COLO668 (cell line): ENCODE measurements at regions not wholly inside any gene's neighbourhood (a gene's known extent, or its start where the extent isn't known, plus 50 kb on each side); places are given as distances from the start of the nearest gene placed in this dataset.

Experiments
- DNase-seq: peaks from one replicate; lab custom pipeline; 2025; ENCODE audit not compliant: unreplicated experiment; lab: John Stamatoyannopoulos, UW

DNA sequence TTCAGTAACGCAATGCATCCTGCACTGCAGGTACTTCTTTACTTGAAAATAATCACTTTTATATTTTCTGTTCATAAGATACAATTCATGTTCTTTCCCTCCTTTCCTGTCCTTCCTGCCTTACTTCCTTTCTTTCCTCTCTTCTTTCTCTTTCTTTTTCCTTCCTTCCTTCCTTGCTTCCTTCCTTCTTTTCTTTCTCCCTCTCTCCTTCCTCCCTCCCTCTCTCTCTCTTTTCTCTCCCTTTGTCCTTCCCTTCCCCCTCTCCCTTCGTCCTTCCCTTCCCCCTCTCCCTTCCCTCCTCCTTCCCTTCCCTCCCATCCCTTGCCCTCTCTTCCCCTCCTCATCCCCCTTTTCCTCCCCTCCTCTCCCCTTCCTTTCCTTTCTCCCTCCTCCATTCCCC, 227.8 kb upstream of the KLF6 start:
- no peak for DNase-seq

GRCh38 chr10:4011136-4011812, 226.3 kb upstream of the KLF6 start:
- no peak for DNase-seq

DNA sequence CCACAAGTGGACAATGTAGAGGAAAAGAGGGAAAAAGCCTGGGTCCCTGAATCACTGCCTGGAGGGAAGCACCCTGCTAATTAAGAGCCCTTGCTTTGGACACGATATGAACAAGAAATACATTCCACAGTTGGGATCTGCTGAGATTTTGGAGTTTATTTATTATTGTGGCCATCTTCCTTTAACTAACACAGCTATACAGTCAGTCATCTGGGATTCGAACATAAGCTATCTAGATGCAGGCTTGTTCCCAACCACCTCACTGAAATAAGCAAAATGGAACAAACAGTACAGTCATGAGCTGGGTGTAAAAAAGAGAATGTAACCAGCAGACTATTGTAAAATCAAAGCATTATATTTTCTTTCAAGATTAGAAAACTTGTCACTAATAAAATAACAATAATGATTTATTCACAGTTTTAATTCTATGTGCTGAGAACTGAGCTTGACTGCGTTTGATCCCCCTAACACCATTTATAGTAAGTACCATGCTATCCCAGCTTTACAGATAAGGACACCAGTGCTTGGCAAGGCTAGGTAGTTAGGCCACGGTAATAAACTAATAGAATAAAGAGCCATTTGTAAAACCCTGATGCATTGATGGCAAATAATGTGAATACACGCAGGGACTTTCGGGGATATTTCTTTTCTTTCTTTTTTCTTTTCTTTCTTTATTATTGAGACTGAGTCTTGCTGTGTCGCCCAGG, 223.8 kb upstream of the KLF6 start:
- no peak for DNase-seq

GRCh38 chr10:4007771-4008170, 222.8 kb upstream of the KLF6 start:
- DNase-seq: no peak

DNA sequence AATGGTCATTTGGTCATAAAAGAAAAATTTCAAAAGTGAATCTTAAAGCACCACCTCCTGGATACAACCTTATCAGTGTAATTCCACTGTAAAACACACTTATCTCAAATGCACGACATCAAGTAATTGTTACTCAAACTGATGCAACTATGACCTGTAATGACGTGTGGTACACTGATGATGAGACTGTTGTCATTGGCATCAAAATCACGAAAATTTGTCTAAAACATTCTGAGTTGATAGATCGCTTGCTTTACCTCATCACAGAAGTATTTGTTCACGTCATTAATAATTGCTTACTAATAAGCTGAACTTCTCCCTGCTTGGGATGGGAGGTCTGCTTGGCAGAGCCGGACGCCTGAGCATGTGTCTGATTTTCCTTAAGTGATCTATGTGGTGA, 221.8 kb upstream of the KLF6 start:
- no peak for DNase-seq

DNA sequence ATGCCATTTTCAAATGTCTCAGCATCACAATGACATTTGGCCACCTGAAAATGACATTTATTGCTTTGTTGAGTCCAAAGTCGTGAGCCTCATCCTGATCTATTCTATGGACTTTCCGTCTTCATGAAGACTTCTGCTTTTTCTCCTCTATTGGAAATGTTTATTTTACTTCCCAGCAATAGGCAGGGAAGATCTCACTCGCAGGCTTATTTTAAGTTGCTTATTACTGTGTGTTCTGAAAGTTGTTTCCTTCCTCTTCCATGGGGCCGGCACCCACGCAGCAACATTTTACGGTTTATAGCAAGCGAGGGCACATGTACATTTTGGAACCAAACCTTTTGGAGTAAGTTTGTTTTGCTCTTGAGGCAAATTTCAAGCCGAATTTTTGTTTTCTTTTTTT, 221.0 kb upstream of the KLF6 start:
- no peak for DNase-seq

DNA sequence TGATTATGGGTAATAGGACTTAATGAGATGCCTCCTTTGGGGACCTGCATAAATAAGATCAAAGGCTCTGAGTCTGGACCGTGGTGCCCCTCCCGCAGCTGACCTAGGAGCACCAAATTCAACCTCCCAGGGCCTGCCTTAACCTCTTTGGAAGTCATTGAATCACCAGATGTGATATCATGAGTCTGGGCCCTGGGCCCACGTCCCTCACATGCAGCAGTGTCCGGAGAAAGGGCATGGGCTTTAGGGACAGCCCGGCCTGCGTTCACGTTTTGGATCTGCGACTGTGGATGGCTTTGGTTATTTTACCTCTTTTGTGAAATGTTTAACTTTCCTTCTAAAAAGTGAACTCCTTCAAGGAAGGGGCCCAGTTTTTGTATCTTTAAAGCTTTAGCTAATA, 220.0 kb upstream of the KLF6 start:
- no peak for DNase-seq

- no peak for DNase-seq
Measured at GRCh38 chr10:4004144-4004543, 219.1 kb upstream of the KLF6 start.

DNA sequence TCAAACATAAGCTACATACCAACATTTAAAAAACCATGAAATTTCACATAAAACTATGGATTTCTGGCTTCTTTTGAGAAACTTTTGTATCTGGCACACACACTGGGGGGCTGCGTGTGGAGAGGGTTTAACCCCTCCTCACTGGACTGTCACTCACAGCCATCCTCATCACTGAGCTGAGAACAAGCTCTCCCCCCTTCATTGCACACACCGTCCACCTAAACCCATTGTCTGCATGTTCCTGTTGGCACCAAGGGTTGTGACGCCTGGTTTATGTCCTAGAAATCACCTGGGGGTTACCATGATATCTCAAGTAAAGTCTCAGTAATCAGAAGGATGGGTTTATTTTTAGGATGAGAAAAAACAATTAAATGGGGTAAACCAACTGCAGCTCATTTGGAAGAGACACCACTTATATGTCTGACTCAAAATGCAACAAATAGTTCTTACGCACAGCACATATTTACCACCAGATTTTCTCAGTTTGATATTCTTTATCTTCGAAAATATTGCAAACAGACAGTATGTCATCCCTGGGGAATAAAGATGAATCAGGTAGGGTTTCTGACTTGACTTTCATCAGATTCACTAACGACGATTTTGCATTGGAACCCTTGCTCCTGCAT, 218.5 kb upstream of the KLF6 start:
- DNase-seq: no peak

DNA sequence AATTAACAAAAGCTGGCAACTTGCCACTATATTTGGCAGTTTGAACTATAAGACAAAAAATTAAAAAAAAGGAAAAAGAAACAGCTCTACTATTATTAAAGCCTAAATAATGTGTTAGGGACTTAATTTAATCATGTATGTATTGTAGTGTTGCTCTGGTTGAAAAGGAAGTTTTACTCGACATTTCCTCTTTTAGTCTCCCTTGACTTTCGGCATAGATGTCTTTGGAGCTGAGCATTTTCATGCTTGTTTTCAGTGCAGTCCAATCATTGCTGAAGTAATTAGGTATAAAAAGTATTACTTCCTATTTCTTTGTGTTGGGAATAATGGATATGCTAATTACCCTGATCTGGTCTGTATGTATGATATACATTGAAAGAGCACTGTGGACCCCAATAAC, 216.8 kb upstream of the KLF6 start:
- DNase-seq: no peak

- DNase-seq: no peak
Measured at GRCh38 chr10:3999642-4000041, 214.6 kb upstream of the KLF6 start.

GRCh38 chr10:3996697-3997096, 211.7 kb upstream of the KLF6 start:
- DNase-seq: no peak

GRCh38 chr10:3995302-3996210, 210.5 kb upstream of the KLF6 start:
- DNase-seq: no peak

DNA sequence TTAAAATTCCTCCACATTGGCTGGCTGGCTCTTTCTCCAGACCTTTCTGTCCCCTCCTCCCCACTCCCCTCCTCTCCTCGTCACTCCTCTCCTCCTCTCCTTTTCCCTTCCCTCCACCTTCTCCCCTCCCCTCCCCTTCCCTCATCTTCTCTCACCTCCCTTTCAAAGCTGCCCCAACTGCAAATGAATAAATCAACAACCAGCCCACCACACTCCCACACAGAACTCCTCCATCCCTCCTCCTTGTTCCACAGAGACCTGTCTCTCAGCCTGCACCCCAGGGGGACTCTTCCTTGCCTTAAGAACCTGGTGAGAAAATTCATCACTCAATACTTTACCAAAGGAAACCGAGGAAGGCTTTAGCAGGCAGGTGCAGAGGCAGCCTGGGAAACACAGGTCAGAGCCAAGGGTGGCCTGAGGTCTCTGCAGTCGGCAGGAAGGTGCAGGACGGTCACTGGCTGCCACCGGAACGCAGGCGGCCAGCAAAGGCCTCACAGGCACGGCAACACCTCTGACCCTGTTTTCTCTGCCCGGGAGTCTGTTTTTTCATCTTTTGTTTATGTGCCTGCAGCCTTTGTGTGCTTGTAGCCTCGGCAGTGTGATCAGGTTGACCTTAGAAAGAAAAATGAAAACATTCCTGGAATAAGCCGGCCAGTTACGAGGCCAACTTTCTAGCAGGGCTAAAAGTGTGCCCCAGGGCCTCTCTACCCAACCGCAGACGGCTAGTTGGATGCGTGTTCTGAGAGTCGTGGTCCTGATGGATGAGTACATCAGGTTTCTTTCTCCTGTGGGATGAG, 207.6 kb upstream of the KLF6 start:
- DNase-seq: no peak

DNA sequence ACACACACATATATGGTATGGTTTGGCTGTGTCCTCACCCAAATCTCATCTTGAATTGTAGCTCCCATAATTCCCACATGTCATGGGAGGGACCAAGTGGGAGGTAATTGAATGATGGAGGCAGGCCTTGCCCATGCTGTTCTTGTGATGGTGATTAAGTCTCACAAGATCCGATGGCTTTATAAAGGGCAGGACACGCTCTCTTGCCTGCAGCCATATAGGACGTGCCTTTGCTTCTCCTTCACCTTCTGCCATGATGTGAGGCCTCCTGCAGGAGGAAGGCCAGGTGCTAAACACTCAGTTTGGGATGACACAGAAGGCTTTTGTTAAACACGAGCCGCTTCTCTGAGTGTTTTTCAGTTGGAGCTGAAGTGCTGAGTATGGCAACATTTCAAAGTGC, 205.3 kb upstream of the KLF6 start:
- no peak for DNase-seq

DNA sequence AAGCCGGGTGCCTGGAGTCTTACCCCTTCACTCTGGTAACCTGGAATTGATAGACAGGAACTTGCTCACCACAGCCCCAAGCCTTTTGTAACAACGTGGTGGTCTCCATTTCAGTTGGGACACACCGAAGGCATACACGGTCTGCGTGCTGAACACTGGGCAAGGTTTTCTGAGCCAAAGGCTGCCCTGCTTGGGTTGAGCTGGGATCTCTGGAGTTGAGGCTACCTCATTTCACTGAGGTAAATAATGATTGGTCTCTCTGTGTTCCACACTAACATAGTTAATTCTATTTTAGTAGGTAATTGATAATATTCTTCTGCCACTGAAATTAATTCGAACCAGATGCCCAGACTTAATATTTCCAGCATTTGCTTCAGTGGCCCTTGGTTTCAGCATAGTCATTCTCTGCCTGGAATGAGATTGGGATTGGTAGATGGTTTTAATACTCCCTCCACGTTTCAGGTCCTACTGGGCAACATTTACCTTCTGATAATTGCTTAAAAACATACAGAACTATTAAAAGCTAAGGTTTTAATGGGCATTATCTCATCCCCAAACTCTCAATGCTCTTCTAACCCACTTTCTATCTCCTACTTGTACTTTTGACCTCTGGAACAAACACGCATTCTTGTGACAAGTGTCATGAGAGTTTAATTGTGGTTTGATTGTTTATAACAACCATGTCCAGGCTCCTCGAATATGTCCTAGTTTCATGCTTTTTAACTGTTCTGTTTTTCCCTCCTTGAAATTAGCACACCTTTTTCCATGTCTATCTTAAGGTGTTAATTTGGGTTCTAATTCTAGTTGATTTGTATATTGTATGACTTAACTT, 202.3 kb upstream of the KLF6 start:
- no peak for DNase-seq

GRCh38 chr10:3986493-3987142, 201.6 kb upstream of the KLF6 start:
- DNase-seq: no peak

GRCh38 chr10:3982746-3983442, 197.9 kb upstream of the KLF6 start:
- DNase-seq: no peak

DNA sequence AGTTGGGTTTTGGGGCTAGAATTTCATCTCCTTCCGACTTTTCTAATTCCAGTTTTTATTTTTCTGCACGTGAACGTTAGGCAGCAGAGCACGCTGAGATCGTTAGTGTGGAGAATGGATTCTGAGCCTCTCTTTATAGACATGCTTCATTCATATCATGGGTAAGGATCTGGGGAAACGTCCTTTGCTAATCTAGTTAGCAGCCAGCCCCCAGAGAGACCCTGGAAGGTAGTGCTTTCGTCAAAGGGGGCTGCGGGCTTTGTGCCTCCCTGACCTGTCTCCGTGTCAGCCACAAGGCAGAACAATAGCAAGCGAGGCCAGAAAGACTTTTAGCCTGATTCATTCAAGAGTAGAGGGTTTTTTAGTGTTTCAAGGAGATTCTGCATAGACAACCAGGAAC, 196.3 kb upstream of the KLF6 start:
- no peak for DNase-seq
